ENCODE measurements at regions not wholly inside any gene's neighbourhood (a gene's known extent, or its start where the extent isn't known, plus 50 kb on each side); places are given as distances from the start of the nearest gene placed in this dataset.

DNA sequence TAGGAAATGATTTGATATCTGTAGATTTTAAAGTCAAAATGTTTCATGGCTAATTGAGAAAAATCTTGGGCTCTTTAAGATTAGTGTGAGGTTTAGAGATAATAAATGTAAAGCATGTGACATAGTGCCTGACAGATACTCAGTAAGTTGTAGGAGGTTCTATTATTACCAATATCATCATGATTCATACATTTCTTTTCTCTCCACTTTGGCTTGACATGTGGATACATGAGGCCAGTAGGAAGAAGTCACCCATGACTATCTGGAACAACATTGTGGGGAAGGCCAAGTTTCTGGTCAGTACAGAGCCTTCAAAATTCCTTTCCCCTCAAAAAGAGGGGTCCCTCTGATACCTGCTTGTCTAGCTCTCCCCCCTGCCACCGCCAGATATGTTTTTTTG lies 91.2 kb upstream of the SORBS2 start:
- no peaks in the 10 kb centered on the region for H3K4me1 Mint-ChIP-seq
- no peak for ATAC-seq (ENCODE audit: low read depth)
- H3K36me3 Mint-ChIP-seq (ENCODE audit: low read depth), result no peaks in the 10 kb centered on the region
- no peak for DNase-seq
- H3K27me3 Mint-ChIP-seq, result peaks cover 4% of the 10 kb centered on the region
- CTCF ChIA-PET, result no interaction called here
- H3K9me3 Mint-ChIP-seq, result no peaks in the 10 kb centered on the region
- POLR2A ChIA-PET, result no interaction called here
- intact Hi-C loops (cut with micrococcal nuclease), result no loop called here
- TF ChIP-seq, protein P1, sequence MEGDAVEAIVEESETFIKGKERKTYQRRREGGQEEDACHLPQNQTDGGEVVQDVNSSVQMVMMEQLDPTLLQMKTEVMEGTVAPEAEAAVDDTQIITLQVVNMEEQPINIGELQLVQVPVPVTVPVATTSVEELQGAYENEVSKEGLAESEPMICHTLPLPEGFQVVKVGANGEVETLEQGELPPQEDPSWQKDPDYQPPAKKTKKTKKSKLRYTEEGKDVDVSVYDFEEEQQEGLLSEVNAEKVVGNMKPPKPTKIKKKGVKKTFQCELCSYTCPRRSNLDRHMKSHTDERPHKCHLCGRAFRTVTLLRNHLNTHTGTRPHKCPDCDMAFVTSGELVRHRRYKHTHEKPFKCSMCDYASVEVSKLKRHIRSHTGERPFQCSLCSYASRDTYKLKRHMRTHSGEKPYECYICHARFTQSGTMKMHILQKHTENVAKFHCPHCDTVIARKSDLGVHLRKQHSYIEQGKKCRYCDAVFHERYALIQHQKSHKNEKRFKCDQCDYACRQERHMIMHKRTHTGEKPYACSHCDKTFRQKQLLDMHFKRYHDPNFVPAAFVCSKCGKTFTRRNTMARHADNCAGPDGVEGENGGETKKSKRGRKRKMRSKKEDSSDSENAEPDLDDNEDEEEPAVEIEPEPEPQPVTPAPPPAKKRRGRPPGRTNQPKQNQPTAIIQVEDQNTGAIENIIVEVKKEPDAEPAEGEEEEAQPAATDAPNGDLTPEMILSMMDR (IDR thresholded peaks at IDR 0.05), result no peak
- no peak overlapping the region for H3K27ac Mint-ChIP-seq
- no peak overlapping the region for H3K4me3 Mint-ChIP-seq

DNA sequence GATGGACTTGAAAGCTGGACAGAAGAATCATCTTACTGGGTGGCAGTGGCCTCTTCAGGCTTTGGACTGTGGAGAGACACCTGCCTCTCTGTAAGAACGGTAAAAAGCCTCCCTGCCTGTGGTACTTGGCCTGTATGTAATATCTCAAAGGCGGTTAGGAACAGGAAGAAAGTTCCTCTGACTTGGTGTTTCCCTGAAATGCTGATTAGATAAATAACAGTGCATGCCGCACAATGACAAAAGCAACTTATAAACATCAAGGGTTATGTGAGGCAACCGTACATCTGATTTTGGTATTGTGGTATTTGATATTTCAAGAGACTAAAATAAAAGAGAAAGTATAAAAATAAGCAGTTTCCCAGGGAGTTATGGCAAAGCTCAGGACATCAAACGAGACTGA lies 92.4 kb upstream of the SORBS2 start:
- ATAC-seq (ENCODE audit: low read depth), result no peak
- no peaks in the 10 kb centered on the region for H3K4me1 Mint-ChIP-seq
- no peak overlapping the region for H3K27ac Mint-ChIP-seq
- no peaks in the 10 kb centered on the region for H3K27me3 Mint-ChIP-seq
- ChIA-PET POLR2A (no interaction called here), CTCF (no interaction called here)
- no peaks in the 10 kb centered on the region for H3K9me3 Mint-ChIP-seq
- no peaks in the 10 kb centered on the region for H3K36me3 Mint-ChIP-seq (ENCODE audit: low read depth)
- TF ChIP-seq, protein P1 (IDR thresholded peaks at IDR 0.05), result no peak
- no peak for DNase-seq
- intact Hi-C loops (cut with micrococcal nuclease), result no loop called here
- no peak overlapping the region for H3K4me3 Mint-ChIP-seq

DNA sequence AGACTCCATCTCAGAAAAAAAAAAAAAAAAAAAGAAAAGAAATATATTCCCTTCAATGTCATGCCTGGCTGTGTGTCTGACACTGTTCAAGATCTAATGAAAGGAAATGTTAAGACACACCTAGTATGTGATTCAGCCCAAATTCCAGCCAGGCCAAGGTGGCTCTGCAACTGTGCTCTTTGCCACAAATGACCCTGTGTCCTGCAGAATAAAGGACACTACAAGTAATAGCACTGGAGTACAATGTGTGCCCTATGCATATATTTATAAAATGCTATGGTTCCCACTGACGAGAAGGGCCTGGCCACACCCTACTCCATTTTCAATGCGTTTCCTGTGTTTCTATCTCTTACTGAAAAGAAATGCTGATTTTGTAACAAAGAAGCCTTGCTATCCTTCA lies 98.0 kb upstream of the SORBS2 start:
- H3K4me3 Mint-ChIP-seq, result no peak overlapping the region
- POLR2A ChIA-PET, result no interaction called here
- H3K27ac Mint-ChIP-seq, result no peak overlapping the region
- TF ChIP-seq, protein P1 (IDR thresholded peaks at IDR 0.05), result no peak
- no peaks in the 10 kb centered on the region for H3K4me1 Mint-ChIP-seq
- ATAC-seq (ENCODE audit: low read depth) (no peak), DNase-seq (no peak)
- intact Hi-C loops (cut with micrococcal nuclease), result no loop called here
- H3K9me3 Mint-ChIP-seq, result no peaks in the 10 kb centered on the region
- H3K27me3 Mint-ChIP-seq, result peaks cover 3% of the 10 kb centered on the region
- H3K36me3 Mint-ChIP-seq (ENCODE audit: low read depth), result no peaks in the 10 kb centered on the region
- CTCF ChIA-PET, result no interaction called here

DNA sequence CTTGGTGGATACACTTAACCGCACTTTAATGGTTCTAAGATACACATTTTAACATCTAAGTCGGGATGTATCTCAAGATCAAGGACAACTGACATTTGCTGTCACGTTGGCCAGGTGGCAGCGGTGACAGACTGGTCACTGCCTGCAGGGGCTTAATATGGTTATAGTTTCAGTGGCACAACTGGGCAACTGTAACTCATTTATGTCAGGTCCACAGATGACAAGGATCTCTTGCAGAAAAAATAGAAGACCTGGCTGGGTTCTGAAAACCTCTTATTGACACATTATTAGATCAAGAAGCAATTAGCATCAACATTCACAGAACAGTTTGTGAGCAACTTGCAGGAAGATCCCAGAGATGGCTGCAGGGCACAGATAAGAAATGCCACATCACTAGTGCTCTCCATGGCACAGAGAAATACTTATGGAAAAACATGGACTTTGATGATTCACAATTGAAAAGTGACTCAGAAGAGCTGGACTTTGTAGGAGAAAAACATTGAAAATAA lies 99.6 kb upstream of the SORBS2 start:
- Mint-ChIP-seq H3K9me3 (no peaks in the 10 kb centered on the region), H3K27me3 (peaks cover 3% of the 10 kb centered on the region), H3K4me1 (no peaks in the 10 kb centered on the region), H3K36me3 (ENCODE audit: low read depth) (no peaks in the 10 kb centered on the region), H3K27ac (no peak overlapping the region), H3K4me3 (no peak overlapping the region)
- intact Hi-C loops (cut with micrococcal nuclease), result no loop called here
- DNase-seq (no peak), ATAC-seq (ENCODE audit: low read depth) (no peak)
- CTCF ChIA-PET, result no interaction called here
- POLR2A ChIA-PET, result no interaction called here
- TF ChIP-seq, protein P1 (IDR thresholded peaks at IDR 0.05), result no peak

DNA sequence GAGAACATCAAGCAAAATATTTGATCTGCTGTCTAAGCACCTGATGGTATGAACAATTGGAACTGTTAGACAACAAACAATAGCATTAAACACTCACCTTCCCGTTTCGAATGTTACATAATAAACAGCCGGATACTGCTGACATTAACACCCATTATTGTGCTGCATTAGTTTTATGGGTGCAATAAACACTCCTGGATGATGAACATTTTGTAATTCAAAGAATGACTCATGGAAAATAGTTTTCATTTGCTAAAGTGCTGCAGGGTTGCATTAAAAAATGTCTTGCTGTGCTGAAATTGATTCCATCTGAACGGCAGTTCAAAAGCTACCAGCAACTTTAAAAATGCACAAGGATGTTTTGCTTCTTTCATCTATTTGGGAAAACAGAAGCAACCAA lies 100.8 kb upstream of the SORBS2 start:
- no peak overlapping the region for H3K27ac Mint-ChIP-seq
- CTCF ChIA-PET, result no interaction called here
- TF ChIP-seq, protein P1 (IDR thresholded peaks at IDR 0.05), result no peak
- POLR2A ChIA-PET, result no interaction called here
- no peaks in the 10 kb centered on the region for H3K36me3 Mint-ChIP-seq (ENCODE audit: low read depth)
- H3K9me3 Mint-ChIP-seq, result no peaks in the 10 kb centered on the region
- H3K27me3 Mint-ChIP-seq, result peaks cover 3% of the 10 kb centered on the region
- intact Hi-C loops (cut with micrococcal nuclease), result no loop called here
- ATAC-seq (ENCODE audit: low read depth) (no peak), DNase-seq (no peak)
- H3K4me1 Mint-ChIP-seq, result no peaks in the 10 kb centered on the region
- H3K4me3 Mint-ChIP-seq, result no peak overlapping the region

Data from activated B cell treated with CpG ODN at 0.5 μM for 24 hours (primary cell).